GM20000 (cell line): ENCODE measurements at regions not wholly inside any gene's neighbourhood (a gene's known extent, or its start where the extent isn't known, plus 50 kb on each side); places are given as distances from the start of the nearest gene placed in this dataset.

Experiments used
- DNase-seq: peaks from one replicate; pipeline ENCODE4 v3.0.0; 2012; ENCODE audit warnings: low spot score
- TF ChIP-seq, protein P1 (sequence below): IDR thresholded peaks from 2 replicates; pipeline ENCODE4 v1.5.1; 2012; ENCODE audit warnings: mild to moderate bottlenecking, control low read depth; ENCODE audit errors: extremely low read depth, missing control alignments

DNA sequence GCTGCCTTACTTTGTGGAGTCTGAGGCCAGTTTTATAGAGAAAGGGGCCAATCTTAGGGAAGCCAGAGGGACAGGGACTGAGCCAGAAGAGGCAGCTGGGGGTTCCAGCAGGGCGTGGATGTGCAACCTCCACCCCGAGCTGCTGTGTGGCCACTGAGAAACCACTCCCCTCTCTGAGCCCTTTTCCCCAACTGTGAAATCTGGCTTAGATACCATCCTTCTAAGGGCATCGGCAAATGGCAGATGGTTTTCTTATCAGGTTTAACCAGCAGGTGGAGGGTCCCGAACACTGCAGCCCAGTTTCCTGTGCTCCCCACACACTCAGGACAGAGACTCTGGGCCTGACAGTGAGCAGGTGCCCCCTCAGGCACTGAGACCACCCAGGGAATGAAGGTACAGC lies 55.8 kb upstream of the SLC6A6 start:
- DNase-seq = no peak
- TF ChIP-seq, protein P1, sequence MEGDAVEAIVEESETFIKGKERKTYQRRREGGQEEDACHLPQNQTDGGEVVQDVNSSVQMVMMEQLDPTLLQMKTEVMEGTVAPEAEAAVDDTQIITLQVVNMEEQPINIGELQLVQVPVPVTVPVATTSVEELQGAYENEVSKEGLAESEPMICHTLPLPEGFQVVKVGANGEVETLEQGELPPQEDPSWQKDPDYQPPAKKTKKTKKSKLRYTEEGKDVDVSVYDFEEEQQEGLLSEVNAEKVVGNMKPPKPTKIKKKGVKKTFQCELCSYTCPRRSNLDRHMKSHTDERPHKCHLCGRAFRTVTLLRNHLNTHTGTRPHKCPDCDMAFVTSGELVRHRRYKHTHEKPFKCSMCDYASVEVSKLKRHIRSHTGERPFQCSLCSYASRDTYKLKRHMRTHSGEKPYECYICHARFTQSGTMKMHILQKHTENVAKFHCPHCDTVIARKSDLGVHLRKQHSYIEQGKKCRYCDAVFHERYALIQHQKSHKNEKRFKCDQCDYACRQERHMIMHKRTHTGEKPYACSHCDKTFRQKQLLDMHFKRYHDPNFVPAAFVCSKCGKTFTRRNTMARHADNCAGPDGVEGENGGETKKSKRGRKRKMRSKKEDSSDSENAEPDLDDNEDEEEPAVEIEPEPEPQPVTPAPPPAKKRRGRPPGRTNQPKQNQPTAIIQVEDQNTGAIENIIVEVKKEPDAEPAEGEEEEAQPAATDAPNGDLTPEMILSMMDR = no peak

DNA sequence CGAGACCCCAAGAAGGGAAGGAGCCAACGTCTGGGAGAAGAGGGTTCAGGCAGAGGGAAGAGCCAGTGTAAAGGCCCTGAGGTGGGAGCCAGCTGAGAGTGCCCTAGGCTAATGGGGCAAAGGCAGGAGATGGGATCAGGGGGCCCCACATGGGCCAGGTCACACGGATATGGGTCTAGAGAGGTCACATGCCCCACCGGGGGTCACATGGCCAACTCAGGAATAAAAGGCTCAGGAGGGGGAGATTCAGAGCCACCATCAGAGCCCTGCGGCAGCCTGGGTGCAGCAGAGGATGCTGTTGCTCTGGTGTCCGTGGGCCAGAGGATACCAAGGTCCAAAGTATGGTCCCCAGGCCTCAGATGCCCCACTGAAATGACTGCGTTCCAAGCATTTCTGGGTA lies 55.3 kb upstream of the SLC6A6 start:
- no peak for DNase-seq
- TF ChIP-seq, protein P1 = no peak

DNA sequence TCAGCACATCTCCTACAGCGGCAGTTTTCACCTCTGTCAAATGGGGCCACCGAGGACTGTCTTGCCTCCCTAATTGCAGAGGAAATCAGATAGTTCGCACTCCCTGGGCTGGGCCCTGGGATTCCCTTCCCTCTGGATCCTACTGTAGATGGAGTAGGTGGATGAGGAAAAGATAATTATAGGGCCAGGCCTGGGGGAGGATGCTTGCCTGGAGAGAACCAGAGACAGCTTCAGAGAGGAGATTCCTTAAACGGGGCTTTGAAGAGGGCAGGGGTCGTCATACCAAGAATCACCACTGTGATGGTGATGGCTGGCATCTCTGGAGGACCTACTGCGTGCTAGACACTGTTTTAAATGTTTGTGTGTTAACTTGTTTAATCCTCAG lies 50.8 kb upstream of the SLC6A6 start:
- TF ChIP-seq, protein P1 = no peak
- DNase-seq = no peak

DNA sequence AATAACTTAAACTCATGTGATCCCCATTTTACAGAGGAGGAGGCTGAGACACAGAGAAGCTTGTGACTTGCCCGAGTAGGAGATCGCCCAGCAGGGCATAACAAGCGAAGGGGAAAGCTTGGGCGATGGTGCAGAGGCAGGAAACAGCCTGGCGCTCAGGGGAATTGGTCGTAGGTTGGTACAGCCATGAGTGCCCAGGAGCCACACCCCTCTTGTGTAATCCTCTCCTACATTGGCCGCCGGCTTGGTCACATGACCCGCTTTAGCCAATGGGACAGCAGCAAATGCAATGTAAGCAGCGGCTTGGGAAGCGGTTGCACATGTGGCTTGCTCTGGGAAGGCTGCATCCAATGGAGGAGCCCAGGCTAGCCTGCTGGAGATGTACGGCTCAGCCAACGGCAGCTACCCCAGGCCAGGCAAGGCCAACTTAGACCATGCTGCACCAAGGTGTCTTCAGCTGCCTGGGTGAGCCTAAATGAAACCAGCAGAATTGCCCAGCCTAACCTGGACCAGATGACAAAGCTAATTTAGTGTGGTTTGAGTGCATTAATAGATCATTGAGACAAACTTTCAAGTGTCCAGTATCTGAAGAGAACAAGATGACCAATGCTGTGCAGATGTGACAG lies 50.3 kb upstream of the SLC6A6 start:
- TF ChIP-seq, protein P1 = no peak
- no peak for DNase-seq
